CD4-positive, alpha-beta memory T cell (primary cell): ENCODE measurements at regions not wholly inside any gene's neighbourhood (a gene's known extent, or its start where the extent isn't known, plus 50 kb on each side); places are given as distances from the start of the nearest gene placed in this dataset.

Experiments used
- CTCF ChIA-PET: fragments of 350-600 bp; sonication (Branson Sonifier 250); formaldehyde crosslinking; loops from one replicate; lab custom pipeline; 2021; ENCODE audit warnings: inconsistent platforms; ENCODE audit not compliant: partially characterized antibody; lab: Charles Lee
- POLR2A ChIA-PET: fragments of 350-600 bp; sonication (Branson Sonifier 250); formaldehyde crosslinking; loops from one replicate; lab custom pipeline; 2021; ENCODE audit not compliant: partially characterized antibody; lab: Charles Lee
- DNase-seq, 5 donors: peaks; one replicate each; pipeline versions ENCODE4 v3.0.0 to v3.0.0-alpha.2; 2020 to 2022; ENCODE audit warnings: mixed read lengths in 1 of 5
- H3K27ac ChIP-seq: one replicate; pipeline ENCODE4 v1.7.0; 2013; ENCODE audit warnings: low read depth, low read length
- H3K27me3 ChIP-seq: 2 replicates; pipeline ENCODE4 v1.7.0; 2013; ENCODE audit warnings: mild to moderate bottlenecking, low read length, moderate library complexity; ENCODE audit not compliant: insufficient read depth
- H3K36me3 ChIP-seq: 2 replicates; pipeline ENCODE4 v1.7.0; 2013; ENCODE audit warnings: mild to moderate bottlenecking, low read length, moderate library complexity; ENCODE audit not compliant: insufficient read depth
- H3K4me1 ChIP-seq: 2 replicates; pipeline ENCODE4 v1.7.0; 2013; ENCODE audit warnings: mild to moderate bottlenecking, low read length, moderate library complexity; ENCODE audit not compliant: insufficient read depth
- H3K4me3 ChIP-seq, 2 donors: one replicate each; pipeline ENCODE4 v1.7.0; 2013; ENCODE audit warnings: low read length in 2 of 2, mild to moderate bottlenecking in 1 of 2
- H3K9me3 ChIP-seq, 2 donors: one replicate each; pipeline ENCODE4 v1.7.0; 2013; ENCODE audit warnings: low read length in 2 of 2, control low read depth in 1 of 2; ENCODE audit not compliant: control insufficient read depth in 1 of 2
- H3K27ac Mint-ChIP-seq, 7 donors: one replicate each; pipeline ENCODE4 v1.8.0; 2020 to 2021; ENCODE audit warnings: mixed read lengths in 7 of 7, mild to moderate bottlenecking in 6 of 7, inconsistent platforms in 3 of 7, moderate library complexity in 3 of 7
- H3K27me3 Mint-ChIP-seq, 2 donors: one replicate each; pipeline ENCODE4 v1.8.0; 2020 to 2021; ENCODE audit warnings: mixed read lengths in 2 of 2
- H3K36me3 Mint-ChIP-seq, 2 donors: one replicate each; pipeline ENCODE4 v1.8.0; 2020 to 2021; ENCODE audit warnings: mixed read lengths in 2 of 2, inconsistent platforms in 1 of 2, mild to moderate bottlenecking in 1 of 2
- H3K4me1 Mint-ChIP-seq, 4 donors: one replicate each; pipeline ENCODE4 v1.8.0; 2020 to 2021; ENCODE audit warnings: mixed read lengths in 4 of 4, mild to moderate bottlenecking in 1 of 4
- H3K4me3 Mint-ChIP-seq, 8 donors: one replicate each; pipeline ENCODE4 v1.8.0; 2020 to 2021; ENCODE audit warnings: mixed read lengths in 8 of 8, mild to moderate bottlenecking in 7 of 8, moderate library complexity in 6 of 8, inconsistent platforms in 3 of 8
- H3K9me3 Mint-ChIP-seq, 8 donors: one replicate each; pipeline ENCODE4 v1.8.0; 2020 to 2021; ENCODE audit warnings: mixed read lengths in 8 of 8, mild to moderate bottlenecking in 5 of 8, inconsistent platforms in 3 of 8, moderate library complexity in 1 of 8
- intact Hi-C: fragments of 100-400 bp; cut with micrococcal nuclease; formaldehyde crosslinking; loops from one replicate; pipeline ENCODE4 v1.15.1; 2023

- Histone ChIP-seq H3K4me3 (no peak overlapping the region), H3K27me3 (no peaks in the 10 kb centered on the region), H3K27ac (no peak overlapping the region), H3K36me3 (no peaks in the 10 kb centered on the region), H3K9me3 (peaks cover 0 to 6% of the 10 kb centered on the region in 2 donors), H3K4me1 (no peaks in the 10 kb centered on the region)
- no peak overlapping the region for H3K4me3 Mint-ChIP-seq
- no peak for DNase-seq
- H3K4me1 Mint-ChIP-seq = no peaks in the 10 kb centered on the region
- CTCF ChIA-PET = no interaction called here
- no peaks in the 10 kb centered on the region for H3K27me3 Mint-ChIP-seq
- peaks cover 0 to 11% (median 3%) of the 10 kb centered on the region in 8 donors for H3K9me3 Mint-ChIP-seq
- intact Hi-C loops = no loop called here
- POLR2A ChIA-PET = no interaction called here
- H3K27ac Mint-ChIP-seq = no peak overlapping the region
- no peaks in the 10 kb centered on the region for H3K36me3 Mint-ChIP-seq
These were observed 123.6 kb upstream of the PCDH17 start for GRCh38 chr13:57507752-57508463.

- Histone ChIP-seq H3K4me1 (no peaks in the 10 kb centered on the region), H3K9me3 (no peaks in the 10 kb centered on the region), H3K4me3 (no peak overlapping the region), H3K36me3 (no peaks in the 10 kb centered on the region), H3K27me3 (no peaks in the 10 kb centered on the region), H3K27ac (no peak overlapping the region)
- peaks cover 0 to 7% (median 5%) of the 10 kb centered on the region in 8 donors for H3K9me3 Mint-ChIP-seq
- no peak for DNase-seq
- H3K27ac Mint-ChIP-seq = no peak overlapping the region
- intact Hi-C loops = no loop called here
- no peaks in the 10 kb centered on the region for H3K4me1 Mint-ChIP-seq
- CTCF ChIA-PET = no interaction called here
- H3K4me3 Mint-ChIP-seq = no peak overlapping the region
- H3K36me3 Mint-ChIP-seq = no peaks in the 10 kb centered on the region
- H3K27me3 Mint-ChIP-seq = no peaks in the 10 kb centered on the region
- POLR2A ChIA-PET = no interaction called here
These were observed 119.9 kb upstream of the PCDH17 start for GRCh38 chr13:57511603-57512002.

- H3K36me3 Mint-ChIP-seq = no peaks in the 10 kb centered on the region
These were observed 104.3 kb upstream of the PCDH17 start for GRCh38 chr13:57527114-57527735.

GRCh38 chr13:57531256-57531655 is 100.3 kb upstream of the PCDH17 start:
- ChIA-PET POLR2A (no interaction called here), CTCF (no interaction called here)
- Mint-ChIP-seq H3K27ac (no peak overlapping the region), H3K4me1 (no peaks in the 10 kb centered on the region), H3K36me3 (no peaks in the 10 kb centered on the region), H3K27me3 (no peaks in the 10 kb centered on the region), H3K4me3 (no peak overlapping the region), H3K9me3 (peaks cover 3 to 29% (median 16%) of the 10 kb centered on the region in 8 donors)
- no peaks in the 10 kb centered on the region for H3K4me1 ChIP-seq
- no peak overlapping the region for H3K27ac ChIP-seq
- intact Hi-C loops = no loop called here
- no peaks in the 10 kb centered on the region for H3K27me3 ChIP-seq
- peaks cover 0 to 3% of the 10 kb centered on the region in 2 donors for H3K9me3 ChIP-seq
- H3K4me3 ChIP-seq = no peak overlapping the region
- no peaks in the 10 kb centered on the region for H3K36me3 ChIP-seq
- no peak for DNase-seq

More at GRCh38 chr13:57527114-57527735, 104.3 kb upstream of the PCDH17 start:
- no peaks in the 10 kb centered on the region for H3K27me3 ChIP-seq
- H3K27ac Mint-ChIP-seq = peak overlapping the region in 1 of 7 donors; percentile 21
- H3K27me3 Mint-ChIP-seq = no peaks in the 10 kb centered on the region
- no peak overlapping the region for H3K27ac ChIP-seq
- H3K4me1 ChIP-seq = no peaks in the 10 kb centered on the region
- intact Hi-C loops = no loop called here
- no peaks in the 10 kb centered on the region for H3K4me1 Mint-ChIP-seq
- H3K4me3 ChIP-seq = no peak overlapping the region
- POLR2A ChIA-PET = no interaction called here
- H3K36me3 ChIP-seq = no peaks in the 10 kb centered on the region
- CTCF ChIA-PET = no interaction called here
- DNase-seq = no peak
- no peak overlapping the region for H3K4me3 Mint-ChIP-seq
- peaks cover 0 to 21% (median 9%) of the 10 kb centered on the region in 8 donors for H3K9me3 Mint-ChIP-seq
- H3K9me3 ChIP-seq = no peaks in the 10 kb centered on the region

GRCh38 chr13:57546942-57547341 is 84.6 kb upstream of the PCDH17 start:
- H3K4me1 ChIP-seq = no peaks in the 10 kb centered on the region
- CTCF ChIA-PET = no interaction called here
- H3K4me3 Mint-ChIP-seq = no peak overlapping the region
- H3K4me1 Mint-ChIP-seq = no peaks in the 10 kb centered on the region
- no peak overlapping the region for H3K4me3 ChIP-seq
- POLR2A ChIA-PET = no interaction called here
- H3K27ac ChIP-seq = no peak overlapping the region
- H3K9me3 Mint-ChIP-seq = peaks cover 0 to 10% (median 2%) of the 10 kb centered on the region in 8 donors
- no peak for DNase-seq
- no peaks in the 10 kb centered on the region for H3K36me3 ChIP-seq
- H3K27me3 ChIP-seq = no peaks in the 10 kb centered on the region
- no peaks in the 10 kb centered on the region for H3K36me3 Mint-ChIP-seq
- intact Hi-C loops = no loop called here
- H3K9me3 ChIP-seq = no peaks in the 10 kb centered on the region
- H3K27me3 Mint-ChIP-seq = no peaks in the 10 kb centered on the region
- no peak overlapping the region for H3K27ac Mint-ChIP-seq

GRCh38 chr13:57552437-57552836 is 79.1 kb upstream of the PCDH17 start:
- no peak overlapping the region for H3K4me3 Mint-ChIP-seq
- H3K4me1 Mint-ChIP-seq = no peaks in the 10 kb centered on the region
- H3K36me3 Mint-ChIP-seq = no peaks in the 10 kb centered on the region
- H3K27ac ChIP-seq = no peak overlapping the region
- no peak overlapping the region for H3K27ac Mint-ChIP-seq
- CTCF ChIA-PET = no interaction called here
- H3K27me3 Mint-ChIP-seq = no peaks in the 10 kb centered on the region
- no peaks in the 10 kb centered on the region for H3K4me1 ChIP-seq
- no peak for DNase-seq
- no peaks in the 10 kb centered on the region for H3K9me3 ChIP-seq
- POLR2A ChIA-PET = no interaction called here
- H3K4me3 ChIP-seq = no peak overlapping the region
- no peaks in the 10 kb centered on the region for H3K27me3 ChIP-seq
- no peaks in the 10 kb centered on the region for H3K36me3 ChIP-seq
- H3K9me3 Mint-ChIP-seq = peaks cover 0 to 16% (median 3%) of the 10 kb centered on the region in 8 donors
- intact Hi-C loops = no loop called here

GRCh38 chr13:57553932-57554331 is 77.6 kb upstream of the PCDH17 start:
- ChIA-PET CTCF (no interaction called here), POLR2A (no interaction called here)
- Mint-ChIP-seq H3K4me3 (no peak overlapping the region), H3K9me3 (peaks cover 0 to 16% (median 3%) of the 10 kb centered on the region in 8 donors), H3K4me1 (no peaks in the 10 kb centered on the region), H3K27me3 (no peaks in the 10 kb centered on the region), H3K27ac (no peak overlapping the region), H3K36me3 (no peaks in the 10 kb centered on the region)
- Histone ChIP-seq H3K4me1 (no peaks in the 10 kb centered on the region), H3K27me3 (no peaks in the 10 kb centered on the region), H3K9me3 (no peaks in the 10 kb centered on the region), H3K27ac (no peak overlapping the region), H3K4me3 (no peak overlapping the region), H3K36me3 (no peaks in the 10 kb centered on the region)
- intact Hi-C loops = no loop called here
- no peak for DNase-seq
